HG03460 (cell line): ENCODE measurements at regions not wholly inside any gene's neighbourhood (a gene's known extent, or its start where the extent isn't known, plus 50 kb on each side); places are given as distances from the start of the nearest gene placed in this dataset.

Experiments used
- ATAC-seq: cut with Tn5 transposase; IDR thresholded peaks from one replicate; pipeline ENCODE4 v1.9.1; 2021; ENCODE audit not compliant: unreplicated experiment

DNA sequence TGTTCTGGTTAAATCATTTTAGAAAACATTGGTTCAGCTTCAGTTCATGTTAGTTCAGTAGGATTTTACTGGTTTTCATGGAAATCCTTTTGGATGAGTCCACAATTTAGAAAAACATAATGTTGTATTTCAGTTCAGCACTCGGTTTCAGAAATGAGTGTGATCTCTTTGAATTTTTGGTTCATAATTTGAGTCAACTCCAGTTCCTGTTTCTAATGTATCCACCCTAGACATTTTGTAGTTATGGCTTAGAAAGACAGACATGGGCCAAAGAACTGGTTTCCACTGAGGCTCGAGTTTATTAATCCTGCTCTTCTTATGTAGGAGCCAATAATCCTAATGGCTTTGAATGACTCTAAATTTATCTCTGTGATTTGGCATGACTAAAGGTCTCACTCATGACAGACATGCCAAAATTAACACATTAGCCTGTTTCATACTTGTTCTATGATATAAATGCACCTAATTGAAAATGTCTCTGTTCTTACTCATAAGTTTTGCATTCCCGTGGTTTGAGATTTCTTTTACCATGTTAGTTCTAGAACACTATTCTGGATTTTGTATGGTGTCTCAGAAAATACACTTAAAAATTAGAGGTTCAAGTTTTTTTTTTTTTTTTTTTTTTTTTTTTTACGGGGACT lies 82.3 kb upstream of the SPRED2 start:
- no peak for ATAC-seq

DNA sequence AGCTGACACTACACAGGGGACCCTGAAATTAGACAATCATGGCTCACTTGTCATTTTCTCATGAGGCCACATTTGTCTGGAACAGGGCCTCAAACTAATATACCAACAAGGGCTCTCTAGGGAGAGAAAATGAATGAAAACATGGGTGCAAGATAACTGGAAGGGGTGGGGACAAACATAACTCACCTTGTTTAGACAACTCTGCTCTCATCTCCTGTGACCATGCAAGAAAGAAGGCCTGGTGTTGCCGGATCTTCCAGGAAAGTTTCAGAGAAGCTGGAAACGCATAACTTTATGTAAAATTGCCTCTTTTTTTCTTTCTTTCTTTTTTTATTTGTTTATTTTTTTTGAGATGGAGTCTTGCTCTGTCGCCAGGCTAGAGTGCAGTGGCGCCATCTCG lies 80.4 kb upstream of the SPRED2 start:
- no peak for ATAC-seq

DNA sequence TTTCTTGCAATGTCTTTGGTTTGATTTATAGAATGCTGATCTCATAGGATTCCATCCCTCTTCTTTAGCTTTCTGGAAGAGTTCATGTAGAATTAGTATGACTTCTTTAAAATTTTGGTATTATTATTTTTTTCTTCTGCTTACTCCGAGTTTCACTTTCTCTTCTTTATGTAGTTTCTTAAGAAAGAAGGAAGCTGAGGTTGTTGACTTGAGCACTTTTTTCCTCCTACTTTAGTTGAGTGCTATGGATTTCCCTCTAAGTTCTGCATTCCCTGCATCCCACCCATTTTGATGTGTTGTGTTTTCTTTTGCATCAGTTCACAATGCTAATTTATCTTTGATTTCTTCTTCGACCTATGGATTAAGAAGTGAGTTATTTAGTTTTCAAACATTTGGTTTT lies 78.9 kb upstream of the SPRED2 start:
- no peak for ATAC-seq

DNA sequence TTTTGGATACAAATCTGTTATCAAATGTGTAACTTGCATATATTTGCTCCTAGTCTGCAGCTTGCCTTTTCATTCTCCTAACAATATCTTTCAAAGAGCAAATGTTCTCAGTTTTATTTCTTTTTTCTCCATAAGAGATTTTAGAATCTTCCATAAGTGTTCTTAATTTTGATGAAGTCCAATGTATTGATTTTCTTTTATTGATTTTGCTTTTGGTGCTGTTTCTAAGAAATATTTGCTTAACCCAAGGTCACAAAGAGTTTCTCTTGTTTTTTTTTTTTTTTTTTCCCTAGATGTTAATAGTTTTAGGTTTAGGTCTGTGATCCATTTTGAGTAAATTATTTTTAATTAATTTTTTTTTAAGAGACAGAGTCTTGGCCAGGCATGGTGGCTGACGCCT lies 75.8 kb upstream of the SPRED2 start:
- no peak for ATAC-seq

DNA sequence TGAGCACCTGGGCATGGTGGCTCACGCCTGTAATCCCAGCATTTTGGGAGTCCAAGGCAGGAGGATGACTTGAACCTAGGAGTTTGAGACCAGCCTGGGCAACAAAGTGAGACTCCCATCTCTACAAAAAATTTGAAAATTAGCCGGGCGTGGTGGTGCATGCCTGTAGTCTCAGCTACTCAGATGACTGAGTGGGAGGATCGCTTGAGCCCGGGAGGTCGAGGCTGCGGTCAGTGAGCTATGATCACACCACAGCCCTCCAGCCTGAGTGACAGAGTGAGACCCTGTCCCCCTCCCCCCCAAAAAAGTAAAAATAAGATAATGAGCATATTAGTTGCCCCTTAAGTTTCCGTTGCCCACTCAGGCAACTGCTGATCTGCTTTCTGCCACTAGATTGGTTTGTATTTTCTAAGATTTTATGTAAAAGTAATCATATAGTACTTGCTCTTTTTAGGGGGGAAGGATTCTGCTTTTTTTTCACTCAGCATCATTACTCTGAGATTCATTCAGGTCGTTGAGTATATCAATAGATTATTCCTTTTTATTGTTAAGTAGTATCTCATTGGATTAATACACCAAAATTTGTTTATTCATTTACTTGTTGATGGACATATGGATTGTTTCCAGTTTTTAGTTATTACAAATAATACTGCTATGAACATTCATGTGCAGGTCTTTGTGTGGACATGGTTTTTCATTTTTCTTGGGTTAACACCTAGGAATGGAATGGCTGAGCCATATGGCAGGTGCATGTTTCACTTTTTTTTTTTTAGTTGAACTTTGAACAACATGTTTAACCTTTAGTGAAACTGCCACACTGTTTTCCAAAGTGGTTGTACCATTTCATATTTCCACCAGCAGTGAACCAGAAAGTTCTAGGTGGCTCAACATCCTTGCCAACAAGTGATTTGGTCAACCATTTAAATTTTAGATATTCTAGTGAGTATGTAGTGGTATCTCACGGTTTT lies 75.0 kb upstream of the SPRED2 start:
- no peak for ATAC-seq

DNA sequence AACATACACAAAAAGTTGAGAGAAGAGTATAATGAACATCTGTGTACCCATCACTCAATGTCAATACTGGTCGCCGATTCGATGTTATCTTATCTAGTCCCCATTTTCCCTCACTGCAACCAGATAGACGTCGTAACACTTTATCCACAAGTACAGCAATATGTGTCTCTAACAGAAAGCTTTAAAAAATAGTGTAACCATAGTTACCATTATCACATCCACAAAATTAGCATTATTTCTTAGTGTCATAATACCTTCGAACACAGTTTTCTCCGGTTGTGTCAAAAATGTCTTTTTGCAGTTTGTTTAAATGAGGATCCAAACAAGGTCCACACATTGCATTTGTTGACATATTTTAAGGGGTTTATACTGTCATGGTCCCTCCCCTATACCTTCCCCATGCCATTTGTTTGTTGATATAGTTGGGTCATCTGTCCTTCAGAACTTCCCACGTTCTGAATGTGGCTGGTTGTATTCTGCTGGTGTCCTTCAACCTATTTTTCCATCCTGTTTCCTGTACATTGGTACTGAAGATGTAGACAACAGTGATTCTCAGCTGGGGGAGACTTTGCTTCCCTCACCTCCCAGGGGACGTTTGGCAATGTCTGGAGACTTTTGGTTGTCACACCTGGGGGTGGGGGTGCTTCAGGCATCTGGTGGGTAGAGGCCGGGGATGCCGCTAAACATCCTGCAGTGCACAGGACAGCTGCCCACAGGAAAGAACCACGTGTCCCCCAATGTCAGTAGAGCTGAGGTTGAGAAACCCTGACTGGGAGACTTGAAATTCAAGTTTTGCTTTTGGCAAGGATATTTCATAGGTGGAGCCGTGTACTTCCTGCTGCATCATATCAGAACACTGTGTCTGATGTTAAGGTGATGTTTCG lies 72.7 kb upstream of the SPRED2 start:
- no peak for ATAC-seq

DNA sequence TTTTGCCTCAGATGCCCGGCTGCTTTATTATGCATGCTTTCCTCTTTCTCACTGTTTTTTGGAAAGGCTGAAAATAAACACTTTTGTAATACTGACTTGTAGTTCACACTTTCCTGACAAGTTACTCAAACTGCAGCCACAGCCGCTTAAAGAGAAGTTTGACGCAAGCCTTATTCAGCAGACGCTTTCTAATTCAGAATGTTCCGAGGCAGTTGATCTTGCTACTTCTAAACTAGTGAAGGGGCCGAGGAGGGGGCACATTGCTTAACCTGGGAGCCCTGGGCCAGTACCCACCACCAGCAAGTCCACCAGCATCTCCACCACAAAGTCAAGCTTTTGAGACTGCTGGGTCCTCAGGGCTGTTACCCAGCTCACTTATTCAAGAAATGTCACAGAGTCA lies 71.8 kb upstream of the SPRED2 start:
- no peak for ATAC-seq

DNA sequence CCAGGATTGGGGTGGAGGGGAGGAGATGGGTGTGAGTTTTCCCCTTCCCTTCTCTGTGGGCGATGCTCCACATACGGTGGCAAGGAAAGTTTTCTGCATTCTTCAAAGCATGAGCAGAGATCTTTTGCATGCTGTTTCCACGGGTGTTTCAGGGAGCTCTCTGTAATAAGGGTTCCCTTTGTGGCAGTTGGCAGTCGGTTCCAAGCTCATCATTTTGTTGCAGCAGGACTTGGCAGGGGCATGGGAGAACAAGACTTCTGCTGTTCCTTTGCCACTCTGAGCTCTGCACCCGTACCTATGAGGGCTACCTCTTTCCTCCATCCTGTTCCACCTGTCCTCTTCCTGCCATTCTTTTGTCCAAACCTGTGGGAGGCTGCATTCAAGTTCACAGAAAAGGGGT lies 71.3 kb upstream of the SPRED2 start:
- ATAC-seq: no peak

DNA sequence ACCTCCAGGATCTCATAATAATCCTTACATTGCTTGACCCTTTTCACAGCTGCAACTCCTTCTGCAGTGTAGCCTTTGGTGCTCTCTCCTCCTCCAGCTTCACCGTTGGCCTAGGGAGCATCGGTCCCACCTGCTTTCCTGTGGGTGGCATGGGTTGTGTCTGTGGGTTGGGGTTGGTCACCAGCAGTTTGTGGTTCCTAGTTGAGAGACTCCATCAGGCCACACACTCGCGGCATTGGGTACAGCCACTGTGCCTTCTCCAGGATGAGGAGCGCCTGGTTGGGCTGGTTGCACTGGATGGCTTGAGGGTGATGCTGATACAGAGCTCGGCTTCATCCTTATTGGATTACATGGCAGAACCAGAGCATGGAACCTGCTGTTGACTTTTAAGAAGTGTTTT lies 69.4 kb upstream of the SPRED2 start:
- no peak for ATAC-seq

DNA sequence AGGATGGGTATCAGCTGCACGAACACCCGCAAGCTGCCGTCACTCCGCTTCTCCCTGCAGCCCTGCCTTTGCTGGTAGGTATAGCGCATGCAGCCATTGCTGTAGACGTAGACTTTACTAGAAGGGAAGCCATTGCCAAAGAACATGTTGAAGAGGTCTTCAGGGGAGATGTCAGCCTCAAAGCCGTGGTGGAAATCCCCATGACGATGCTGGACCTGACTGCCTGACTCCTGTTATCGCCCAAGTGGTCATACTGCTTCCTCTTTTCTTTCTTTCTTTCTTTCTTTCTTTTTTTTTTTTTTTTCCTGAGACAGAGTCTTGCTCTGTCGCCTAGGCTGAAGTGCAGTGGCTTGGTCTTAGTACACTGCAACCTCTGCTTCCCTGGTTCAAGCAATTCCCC lies 68.7 kb upstream of the SPRED2 start:
- no peak for ATAC-seq

DNA sequence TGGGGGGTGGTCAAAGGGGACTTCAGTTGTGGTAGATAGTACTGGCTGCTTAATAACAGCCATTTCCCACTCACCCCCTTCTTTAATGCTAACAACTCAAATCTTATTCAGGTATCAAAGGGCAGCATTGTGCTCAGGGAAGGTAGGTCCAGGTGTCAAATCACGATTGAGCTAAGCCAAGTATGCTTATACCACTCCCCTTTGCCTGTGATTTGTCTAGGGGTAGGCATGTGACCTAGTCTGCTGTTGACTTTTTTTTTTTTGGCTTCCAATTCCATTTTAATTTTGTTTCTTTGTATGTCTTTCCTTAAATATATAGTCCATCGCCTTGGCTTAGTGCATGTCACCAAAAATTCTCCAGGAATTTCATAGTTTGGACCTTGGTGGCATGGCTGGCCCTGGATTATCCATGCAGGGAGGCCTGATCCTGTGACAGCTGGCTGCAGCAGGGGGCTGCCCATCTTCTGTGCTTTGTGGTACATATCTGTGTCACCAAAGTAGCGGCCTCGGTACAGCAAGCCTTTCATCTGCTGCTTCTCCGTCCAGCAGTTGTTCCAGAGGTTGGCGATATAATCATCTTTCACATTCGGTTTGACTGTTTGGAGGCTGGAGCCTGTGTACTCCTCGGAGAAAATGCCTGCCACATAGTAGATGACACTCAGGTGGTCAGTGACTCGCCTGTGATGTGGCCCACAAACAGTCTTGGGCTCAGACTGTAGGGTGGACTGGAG lies 68.1 kb upstream of the SPRED2 start:
- no peak for ATAC-seq

DNA sequence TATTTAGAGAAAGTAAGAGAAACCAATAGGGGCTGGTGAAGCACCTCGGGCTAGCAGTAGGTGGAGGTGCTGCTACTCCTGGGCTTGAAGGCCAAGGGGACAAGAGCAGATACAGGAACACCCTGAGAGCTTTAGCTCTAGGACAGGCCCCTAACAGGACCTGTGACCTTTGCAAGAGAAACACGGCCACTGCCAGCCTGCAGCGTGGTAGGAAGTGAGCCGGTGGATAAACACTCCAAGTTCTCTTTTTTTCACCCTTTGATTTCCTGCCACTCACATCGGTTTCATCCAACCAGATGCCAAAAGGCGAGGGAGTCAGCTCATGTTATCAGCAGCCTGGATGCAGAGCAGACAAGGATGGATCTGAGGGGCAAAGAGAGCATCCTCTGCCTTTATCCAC lies 66.8 kb upstream of the SPRED2 start:
- ATAC-seq: no peak

DNA sequence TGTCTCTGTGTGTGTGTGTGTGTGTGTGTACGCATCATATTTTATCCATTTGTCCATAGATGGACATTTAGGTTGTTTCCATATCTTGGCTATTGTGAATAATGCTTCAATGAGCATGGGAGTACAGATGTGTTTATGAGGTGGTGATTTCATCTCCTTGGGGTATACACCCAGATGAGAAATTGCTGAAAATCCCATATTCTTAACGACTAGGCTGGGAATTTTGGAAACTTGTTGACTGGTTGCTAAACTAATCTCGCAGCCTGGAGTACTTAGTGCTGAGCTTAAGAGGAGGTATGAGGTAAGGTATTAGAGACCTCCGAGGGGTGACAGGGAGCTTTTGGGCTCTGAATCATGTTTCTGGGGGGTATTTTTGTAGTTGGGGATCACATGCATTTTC lies 66.0 kb upstream of the SPRED2 start:
- no peak for ATAC-seq

DNA sequence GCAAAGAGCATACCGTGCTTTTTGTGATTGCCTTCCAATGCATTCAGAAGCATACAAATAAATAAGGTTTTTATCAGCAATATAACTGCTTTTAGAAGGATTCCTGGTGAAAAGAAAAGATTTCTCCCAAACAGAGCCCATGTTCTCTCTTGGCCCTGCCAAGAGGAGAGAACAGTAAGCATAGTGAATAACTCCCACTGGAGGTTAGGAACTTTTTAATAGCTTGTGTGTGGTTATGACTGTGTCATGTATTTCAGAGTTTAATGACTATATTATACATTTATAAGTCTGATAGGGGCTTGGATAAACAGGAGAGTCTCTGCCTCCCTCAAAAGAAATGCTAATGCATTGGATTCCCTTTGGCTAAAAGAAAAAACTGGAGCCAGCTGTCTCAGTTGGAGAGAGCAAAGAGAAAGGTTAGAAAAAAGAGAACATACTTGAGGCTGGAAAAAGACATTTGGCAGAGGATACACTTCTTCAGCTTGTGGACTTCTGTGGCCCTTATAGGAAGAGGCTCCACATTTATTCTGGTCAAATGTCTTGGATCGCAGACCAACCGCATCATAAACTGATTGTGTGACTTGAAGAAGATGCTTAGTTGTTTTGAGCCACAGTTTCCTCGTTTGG lies 63.0 kb upstream of the SPRED2 start:
- ATAC-seq: no peak

DNA sequence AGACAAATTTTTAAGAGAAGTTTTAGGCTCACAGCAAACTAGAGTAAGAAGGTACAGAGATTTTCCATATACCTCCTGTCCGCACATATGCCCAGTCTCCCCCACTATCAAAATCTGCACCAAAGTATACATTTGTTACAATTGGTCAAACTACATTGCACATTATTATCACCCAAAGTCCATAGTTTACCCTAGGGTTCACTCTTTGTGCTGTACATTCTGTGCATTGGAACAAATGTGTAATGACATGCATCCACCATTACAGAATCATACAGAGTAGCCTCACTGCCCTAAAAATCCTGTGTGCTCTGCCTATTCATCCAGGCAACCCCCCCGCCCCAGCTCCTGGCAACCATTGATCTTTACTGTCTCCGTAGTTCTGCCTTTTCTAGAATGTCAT lies 61.7 kb upstream of the SPRED2 start:
- ATAC-seq: no peak

DNA sequence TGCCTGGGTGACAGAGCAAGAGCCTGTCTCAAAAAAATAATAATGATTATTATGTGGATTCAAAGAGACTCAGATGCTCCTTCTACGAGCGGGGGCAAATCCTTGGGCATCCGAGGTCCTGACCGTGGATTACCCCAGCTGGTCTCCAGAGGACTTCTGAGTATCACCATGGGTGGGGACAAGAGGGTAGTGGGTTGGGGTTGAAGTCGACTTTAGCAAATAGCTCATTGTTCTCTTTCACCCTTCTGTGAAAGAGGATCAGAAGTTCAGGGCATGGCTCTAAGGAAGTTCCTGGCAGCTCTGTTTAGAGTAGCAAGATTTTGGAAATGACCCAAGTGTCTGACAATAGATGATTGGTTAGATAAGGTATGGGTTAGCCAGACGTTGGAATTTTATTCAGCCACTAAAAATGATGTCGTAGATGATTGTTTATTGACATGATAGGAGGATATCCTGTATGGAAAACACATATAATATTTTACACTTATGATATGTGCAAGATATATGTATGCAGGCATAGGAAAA lies 59.0 kb upstream of the SPRED2 start:
- no peak for ATAC-seq

DNA sequence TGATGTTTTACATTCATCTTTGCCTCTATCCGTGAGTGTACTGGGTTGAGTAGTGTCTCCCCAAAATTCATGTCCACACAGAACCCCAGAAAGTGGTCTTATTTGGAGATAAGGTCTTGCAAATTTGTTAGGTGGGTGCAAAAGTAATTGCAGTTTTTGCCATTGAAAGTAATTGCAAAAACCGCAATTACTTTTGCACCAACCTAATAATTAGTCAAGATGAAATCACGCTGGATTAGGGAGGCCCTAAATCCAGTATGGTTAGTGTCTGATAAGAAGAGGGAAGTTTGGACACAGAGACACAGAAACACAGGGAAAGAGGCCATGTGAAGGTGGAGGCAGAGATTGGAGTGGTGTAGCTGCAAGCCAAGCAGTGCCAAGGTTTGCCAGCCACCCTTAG lies 57.8 kb upstream of the SPRED2 start:
- ATAC-seq: no peak

DNA sequence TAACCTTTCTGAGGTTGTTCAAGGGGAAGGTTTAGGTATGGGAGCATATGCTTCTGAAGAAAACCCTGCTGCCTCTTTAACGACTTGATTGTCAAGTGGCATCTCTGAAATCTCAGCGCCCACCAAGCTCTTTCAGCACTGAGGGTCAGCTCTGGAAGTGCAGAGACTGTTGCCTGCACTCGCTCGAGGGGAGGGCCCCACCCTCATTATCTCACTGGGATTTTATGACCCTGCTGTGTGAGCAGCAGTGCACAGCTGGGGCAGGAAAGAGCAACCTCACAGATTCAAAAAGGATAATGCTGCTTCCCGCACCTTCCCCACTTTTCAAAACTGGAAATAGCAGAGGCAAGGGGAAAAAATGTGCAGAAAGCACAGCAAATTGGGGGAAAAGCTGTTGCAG lies 56.9 kb upstream of the SPRED2 start:
- no peak for ATAC-seq

DNA sequence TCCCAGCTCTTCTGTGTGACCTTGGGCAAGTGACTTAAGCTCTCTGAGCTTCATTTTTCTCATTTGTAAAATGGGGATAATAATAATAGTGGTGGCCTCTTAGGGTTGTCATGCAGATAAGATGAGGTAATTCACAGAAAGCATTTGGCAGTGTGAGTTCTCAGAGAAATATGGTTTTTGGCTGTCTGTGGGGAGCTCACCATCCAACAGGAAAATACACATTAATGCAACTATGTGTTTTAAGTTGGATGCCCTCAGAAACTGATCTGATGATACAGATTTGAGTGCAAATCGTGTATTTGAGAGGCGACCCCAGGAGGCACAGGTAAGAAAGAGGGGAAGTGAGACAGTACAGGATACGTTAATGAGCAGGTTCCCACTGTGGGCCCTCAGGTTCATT lies 56.1 kb upstream of the SPRED2 start:
- no peak for ATAC-seq

DNA sequence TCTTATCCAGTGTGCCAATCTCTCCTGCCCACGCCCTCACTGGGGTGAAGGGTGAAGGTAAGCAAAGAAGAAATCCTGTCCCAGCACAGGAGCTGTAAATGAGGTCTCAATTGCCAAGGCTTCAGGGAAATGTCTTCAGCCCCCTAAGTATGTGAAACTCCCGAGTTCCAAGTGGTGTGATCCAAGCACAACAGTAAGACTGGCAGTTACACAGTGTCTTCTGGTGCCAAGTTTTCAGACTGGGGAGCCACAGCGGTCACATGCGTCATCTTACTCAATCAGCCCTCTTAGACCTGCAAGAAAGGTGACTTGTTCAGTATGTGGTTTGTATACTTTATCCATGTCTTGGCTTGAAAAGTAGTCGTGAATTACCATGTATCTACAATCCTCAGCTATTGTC lies 55.0 kb upstream of the SPRED2 start:
- ATAC-seq: no peak
